SU-DHL-6 (cell line): ENCODE measurements at regions not wholly inside any gene's neighbourhood (a gene's known extent, or its start where the extent isn't known, plus 50 kb on each side); places are given as distances from the start of the nearest gene placed in this dataset.

Source experiments
- H2AFZ ChIP-seq: fragments of 200-600 bp; sonication (generic); 2 replicates; pipeline ENCODE4 v1.6.1; 2014; ENCODE audit warnings: low read depth, mild to moderate bottlenecking, moderate library complexity, mixed read lengths, antibody characterized with exemption, low read length; ENCODE audit not compliant: severe bottlenecking
- H3F3A ChIP-seq: fragments of 200-600 bp; shearing (Covaris generic); 2 replicates; pipeline ENCODE4 v1.6.0; 2016; ENCODE audit warnings: antibody characterized with exemption, mild to moderate bottlenecking; ENCODE audit not compliant: insufficient read depth
- H3K27ac ChIP-seq: fragments of 200-600 bp; sonication (generic); 2 replicates; pipeline ENCODE4 v1.5.1; 2016; ENCODE audit warnings: low read depth, mild to moderate bottlenecking, low read length, moderate library complexity, mixed read lengths
- H3K27me3 ChIP-seq: fragments of 200-600 bp; sonication (generic), shearing (Covaris generic); 2 replicates; pipeline ENCODE4 v1.6.0; 2014; ENCODE audit warnings: mild to moderate bottlenecking, low read length
- H3K36me3 ChIP-seq: fragments of 200-600 bp; sonication (generic); 2 replicates; pipeline ENCODE4 v1.6.1; 2014; ENCODE audit warnings: mild to moderate bottlenecking, low read length, mixed read lengths
- H3K4me2 ChIP-seq: fragments of 300-600, 200-600 bp; shearing (Covaris generic), sonication (generic); 2 replicates; pipeline ENCODE4 v1.6.0; 2014; ENCODE audit warnings: low read length, low read depth, mild to moderate bottlenecking; ENCODE audit not compliant: poor library complexity, severe bottlenecking
- H3K4me3 ChIP-seq: fragments of 200-600 bp; sonication (generic); 2 replicates; pipeline ENCODE4 v1.5.1; 2014; ENCODE audit warnings: antibody characterized with exemption, low read length, mild to moderate bottlenecking, mixed read lengths; ENCODE audit not compliant: insufficient read depth, poor library complexity, severe bottlenecking
- H3K79me2 ChIP-seq: fragments of 200-600 bp; sonication (generic); 2 replicates; pipeline ENCODE4 v1.6.1; 2014; ENCODE audit warnings: mild to moderate bottlenecking, low read length, moderate library complexity; ENCODE audit not compliant: insufficient read depth
- H3K9ac ChIP-seq: fragments of 200-600 bp; sonication (generic); 2 replicates; pipeline ENCODE4 v1.7.0; 2014; ENCODE audit warnings: mild to moderate bottlenecking, low read length
- H3K9me2 ChIP-seq: fragments of 200-600 bp; sonication (generic); replicated peaks from 2 replicates; pipeline ENCODE4 v1.6.1; 2014; ENCODE audit warnings: low read length; ENCODE audit not compliant: insufficient read depth
- H3K9me3 ChIP-seq: fragments of 200-600 bp; sonication (generic); 2 replicates; pipeline ENCODE4 v1.6.1; 2014; ENCODE audit warnings: low read length, mixed read lengths; ENCODE audit not compliant: insufficient read depth
- H4K20me1 ChIP-seq: fragments of 200-600 bp; sonication (generic); 2 replicates; pipeline ENCODE4 v1.6.1; 2014; ENCODE audit warnings: low read depth, mild to moderate bottlenecking, antibody characterized with exemption, low read length, moderate library complexity, mixed read lengths
- CTCF ChIP-seq: fragments of 200-600 bp; sonication (generic); IDR thresholded peaks from one replicate; pipeline ENCODE4 v1.5.1; 2017; ENCODE audit warnings: antibody characterized with exemption, mild to moderate bottlenecking, low read length, moderate library complexity; ENCODE audit not compliant: insufficient read depth, poor library complexity, severe bottlenecking
- EZH2phosphoT487 ChIP-seq: fragments of 200-600 bp; sonication (generic), shearing (Covaris generic); conservative IDR thresholded peaks from 2 replicates; pipeline ENCODE4 v1.6.1; 2018; ENCODE audit warnings: mild to moderate bottlenecking, antibody characterized with exemption, low read length, moderate library complexity, mixed read lengths

- Histone ChIP-seq H3K4me2 (no peak overlapping the region), H4K20me1 (peaks cover 6% of the 10 kb centered on the region; the same call in 1 of the 2 replicates)
These were observed 86.2 kb upstream of the DEFB112 start for GRCh38 chr6:50135968-50136367.

GRCh38 chr6:50141100-50141499 is 91.4 kb upstream of the DEFB112 start:
- Histone ChIP-seq H2AFZ (no peak overlapping the region), H3F3A (no peaks in the 10 kb centered on the region), H3K79me2 (no peaks in the 10 kb centered on the region), H3K27ac (no peak overlapping the region), H3K4me3 (no peak overlapping the region), H4K20me1 (no peaks in the 10 kb centered on the region), H3K4me2 (no peak overlapping the region), H3K9ac (no peak overlapping the region), H3K36me3 (no peaks in the 10 kb centered on the region), H3K27me3 (no peaks in the 10 kb centered on the region), H3K9me2 (no peaks in the 10 kb centered on the region), H3K9me3 (no peaks in the 10 kb centered on the region)
- no peak for TF ChIP-seq CTCF
- no peak for TF ChIP-seq EZH2phosphoT487

More at GRCh38 chr6:50135968-50136367, 86.2 kb upstream of the DEFB112 start:
- Histone ChIP-seq H2AFZ (no peak overlapping the region), H3K9me2 (no peaks in the 10 kb centered on the region), H3K9ac (no peak overlapping the region), H3K27ac (no peak overlapping the region), H3K79me2 (no peaks in the 10 kb centered on the region), H3K4me3 (no peak overlapping the region), H3K9me3 (no peaks in the 10 kb centered on the region), H3F3A (no peaks in the 10 kb centered on the region), H3K36me3 (no peaks in the 10 kb centered on the region), H3K27me3 (no peaks in the 10 kb centered on the region)
- no peak for TF ChIP-seq EZH2phosphoT487
- TF ChIP-seq CTCF: no peak

GRCh38 chr6:50143011-50143719 is 93.4 kb upstream of the DEFB112 start:
- no peaks in the 10 kb centered on the region for H4K20me1 ChIP-seq
- no peaks in the 10 kb centered on the region for H3K36me3 ChIP-seq
- no peaks in the 10 kb centered on the region for H3F3A ChIP-seq
- H3K79me2 ChIP-seq: no peaks in the 10 kb centered on the region
- no peaks in the 10 kb centered on the region for H3K27me3 ChIP-seq
- no peaks in the 10 kb centered on the region for H3K9me2 ChIP-seq
- no peak overlapping the region for H3K4me3 ChIP-seq
- TF ChIP-seq EZH2phosphoT487: no peak
- TF ChIP-seq CTCF: no peak
- H3K27ac ChIP-seq: no peak overlapping the region
- no peaks in the 10 kb centered on the region for H3K9me3 ChIP-seq
- no peak overlapping the region for H3K4me2 ChIP-seq
- H2AFZ ChIP-seq: no peak overlapping the region
- H3K9ac ChIP-seq: no peak overlapping the region
